Type B pancreatic cell (in vitro differentiated cells): ENCODE measurements at regions not wholly inside any gene's neighbourhood (a gene's known extent, or its start where the extent isn't known, plus 50 kb on each side); places are given as distances from the start of the nearest gene placed in this dataset.

ENCODE experiments used
- DNase-seq: peaks from one replicate; pipeline ENCODE4 v3.0.0; 2021; ENCODE audit warnings: mixed read lengths; ENCODE audit not compliant: unreplicated experiment; ENCODE audit errors: extremely low spot score
- H3K27ac Mint-ChIP-seq: 2 replicates; pipeline ENCODE4 v1.8.0; 2021; ENCODE audit warnings: mild to moderate bottlenecking, mixed read lengths
- H3K27me3 Mint-ChIP-seq: 2 replicates; pipeline ENCODE4 v1.8.0; 2021; ENCODE audit warnings: mixed read lengths
- H3K36me3 Mint-ChIP-seq: 2 replicates; pipeline ENCODE4 v1.8.0; 2021; ENCODE audit warnings: mixed read lengths
- H3K4me1 Mint-ChIP-seq: one replicate; pipeline ENCODE4 v1.8.0; 2021; ENCODE audit warnings: mixed read lengths; ENCODE audit not compliant: unreplicated experiment
- H3K4me3 Mint-ChIP-seq: 2 replicates; pipeline ENCODE4 v1.8.0; 2021; ENCODE audit warnings: mild to moderate bottlenecking, mixed read lengths
- H3K9me3 Mint-ChIP-seq: 2 replicates; pipeline ENCODE4 v1.8.0; 2021; ENCODE audit warnings: mixed read lengths
- TF ChIP-seq, protein P1 (sequence below): fragments of 200-600 bp; sonication (generic); conservative IDR thresholded peaks from 2 replicates; pipeline ENCODE4 v1.5.0; 2021; ENCODE audit warnings: antibody characterized with exemption, mild to moderate bottlenecking

DNA sequence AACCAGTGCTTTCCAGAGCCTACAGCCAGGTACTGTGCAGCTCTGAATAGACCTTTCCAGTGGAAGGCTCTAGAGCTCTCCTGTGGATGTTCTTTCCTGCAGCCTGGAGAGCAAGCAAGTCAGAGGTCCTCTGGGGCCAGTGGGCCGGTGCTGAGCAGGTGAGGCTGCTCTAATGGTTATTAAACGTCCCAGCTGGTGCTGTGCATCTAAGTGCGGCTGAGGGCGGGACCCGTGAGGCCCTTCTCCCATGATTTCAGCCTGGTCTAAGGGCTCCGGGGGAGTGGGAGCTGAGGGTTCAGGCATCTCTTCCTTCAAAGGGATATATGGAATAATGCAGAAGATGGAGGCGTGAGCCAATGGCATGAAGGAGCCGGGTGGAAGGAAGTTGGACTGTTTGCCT, 83.7 kb upstream of the SDK2 start:
- DNase-seq = no peak
- H3K27me3 Mint-ChIP-seq = peaks cover 26% of the 10 kb centered on the region
- no peaks in the 10 kb centered on the region for H3K36me3 Mint-ChIP-seq
- H3K4me3 Mint-ChIP-seq = no peak overlapping the region
- TF ChIP-seq, protein P1, sequence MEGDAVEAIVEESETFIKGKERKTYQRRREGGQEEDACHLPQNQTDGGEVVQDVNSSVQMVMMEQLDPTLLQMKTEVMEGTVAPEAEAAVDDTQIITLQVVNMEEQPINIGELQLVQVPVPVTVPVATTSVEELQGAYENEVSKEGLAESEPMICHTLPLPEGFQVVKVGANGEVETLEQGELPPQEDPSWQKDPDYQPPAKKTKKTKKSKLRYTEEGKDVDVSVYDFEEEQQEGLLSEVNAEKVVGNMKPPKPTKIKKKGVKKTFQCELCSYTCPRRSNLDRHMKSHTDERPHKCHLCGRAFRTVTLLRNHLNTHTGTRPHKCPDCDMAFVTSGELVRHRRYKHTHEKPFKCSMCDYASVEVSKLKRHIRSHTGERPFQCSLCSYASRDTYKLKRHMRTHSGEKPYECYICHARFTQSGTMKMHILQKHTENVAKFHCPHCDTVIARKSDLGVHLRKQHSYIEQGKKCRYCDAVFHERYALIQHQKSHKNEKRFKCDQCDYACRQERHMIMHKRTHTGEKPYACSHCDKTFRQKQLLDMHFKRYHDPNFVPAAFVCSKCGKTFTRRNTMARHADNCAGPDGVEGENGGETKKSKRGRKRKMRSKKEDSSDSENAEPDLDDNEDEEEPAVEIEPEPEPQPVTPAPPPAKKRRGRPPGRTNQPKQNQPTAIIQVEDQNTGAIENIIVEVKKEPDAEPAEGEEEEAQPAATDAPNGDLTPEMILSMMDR = no peak
- no peak overlapping the region for H3K27ac Mint-ChIP-seq
- peaks cover 19% of the 10 kb centered on the region for H3K9me3 Mint-ChIP-seq
- peaks cover 2% of the 10 kb centered on the region for H3K4me1 Mint-ChIP-seq

DNA sequence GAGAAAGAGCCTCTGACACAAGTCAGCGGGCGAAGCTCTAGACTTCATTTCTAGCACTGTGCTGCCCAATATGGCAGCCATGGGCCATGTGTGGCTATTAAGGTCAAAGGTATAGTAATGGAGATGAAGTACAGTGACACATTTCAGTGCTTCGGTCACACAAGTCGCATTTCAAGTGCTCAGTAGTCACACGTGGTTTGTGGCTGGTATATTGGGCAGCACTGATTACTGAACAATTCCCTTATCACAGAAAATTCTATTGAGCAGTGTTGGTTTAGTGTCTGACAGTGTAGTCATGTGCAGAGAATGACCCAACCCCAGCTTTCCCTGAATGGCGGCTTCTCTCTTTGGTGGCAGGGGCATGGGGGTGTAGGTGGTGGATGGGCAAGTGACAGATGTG, 84.9 kb upstream of the SDK2 start:
- H3K36me3 Mint-ChIP-seq = no peaks in the 10 kb centered on the region
- no peak overlapping the region for H3K27ac Mint-ChIP-seq
- H3K4me3 Mint-ChIP-seq = no peak overlapping the region
- peaks cover 32% of the 10 kb centered on the region for H3K27me3 Mint-ChIP-seq
- TF ChIP-seq, protein P1 = no peak
- H3K4me1 Mint-ChIP-seq = peaks cover 4% of the 10 kb centered on the region
- peaks cover 19% of the 10 kb centered on the region for H3K9me3 Mint-ChIP-seq
- no peak for DNase-seq

DNA sequence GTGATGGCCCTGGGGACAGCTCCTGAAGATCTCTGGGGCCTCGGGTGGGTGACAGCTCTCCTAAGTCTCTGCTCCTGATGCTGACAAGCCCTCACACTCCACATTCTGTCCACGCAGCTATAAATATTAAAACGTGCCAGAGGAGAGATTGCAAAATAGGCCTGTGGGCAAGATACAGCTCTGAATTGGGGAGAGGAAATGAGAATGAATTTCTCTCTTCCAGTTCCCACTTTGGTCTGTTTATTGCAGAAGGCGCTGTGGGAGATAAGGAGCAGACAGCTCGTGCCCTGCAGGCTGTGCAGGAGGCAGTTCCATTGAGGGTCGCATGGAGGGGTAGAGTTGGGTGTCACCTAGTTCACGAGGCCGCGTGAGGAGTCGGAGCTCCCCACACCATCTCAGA, 87.5 kb upstream of the SDK2 start:
- Mint-ChIP-seq H3K4me1 (peaks cover 4% of the 10 kb centered on the region), H3K4me3 (no peak overlapping the region), H3K36me3 (no peaks in the 10 kb centered on the region), H3K27me3 (peaks cover 49% of the 10 kb centered on the region), H3K27ac (no peak overlapping the region), H3K9me3 (peaks cover 19% of the 10 kb centered on the region)
- no peak for DNase-seq
- TF ChIP-seq, protein P1 = no peak

DNA sequence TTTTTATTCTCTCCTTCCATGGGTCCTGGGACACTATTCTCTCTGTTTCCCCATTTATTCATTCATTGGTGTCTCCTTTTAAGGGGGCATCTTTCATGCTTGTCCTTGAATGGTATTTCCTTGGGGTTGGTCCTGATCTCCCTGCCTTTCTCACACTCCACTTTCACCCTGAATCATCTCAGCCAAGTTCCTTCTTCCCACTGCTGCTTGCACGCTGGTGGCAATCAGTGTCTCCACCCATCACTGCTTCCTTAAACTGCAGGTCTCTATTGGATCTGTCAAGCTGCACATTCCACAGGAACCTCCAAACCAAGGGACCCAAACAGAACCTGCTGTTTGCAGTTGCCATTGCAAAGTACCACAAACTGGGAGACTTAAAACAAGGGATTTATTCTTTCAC, 89.3 kb upstream of the SDK2 start:
- Mint-ChIP-seq H3K9me3 (peaks cover 19% of the 10 kb centered on the region), H3K36me3 (no peaks in the 10 kb centered on the region), H3K27ac (no peak overlapping the region), H3K27me3 (peaks cover 53% of the 10 kb centered on the region), H3K4me1 (peaks cover 4% of the 10 kb centered on the region), H3K4me3 (no peak overlapping the region)
- TF ChIP-seq, protein P1 = no peak
- no peak for DNase-seq

DNA sequence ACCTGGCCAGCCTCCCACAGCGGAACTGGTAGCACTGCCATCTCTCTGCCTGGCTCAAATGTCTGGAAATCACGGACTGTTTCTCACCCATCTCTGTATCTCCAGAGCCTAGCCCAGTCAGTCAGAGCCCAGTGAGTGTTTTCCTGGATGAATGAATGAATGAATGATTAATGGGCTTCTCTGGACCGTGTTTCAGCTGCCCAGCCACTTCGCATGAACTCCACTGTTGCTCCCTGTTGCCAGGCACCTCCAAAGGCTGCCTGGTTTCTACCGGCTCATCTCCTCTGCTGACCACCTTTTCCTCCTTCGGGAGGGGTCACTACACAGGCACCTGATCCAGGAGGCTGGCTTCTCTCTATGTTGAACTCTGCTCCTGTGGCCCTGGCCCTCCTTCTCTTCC, 91.0 kb upstream of the SDK2 start:
- H3K27ac Mint-ChIP-seq = no peak overlapping the region
- no peak overlapping the region for H3K4me3 Mint-ChIP-seq
- peaks cover 12% of the 10 kb centered on the region for H3K9me3 Mint-ChIP-seq
- no peak for DNase-seq
- peaks cover 15% of the 10 kb centered on the region for H3K4me1 Mint-ChIP-seq
- H3K27me3 Mint-ChIP-seq = peaks cover 60% of the 10 kb centered on the region
- no peaks in the 10 kb centered on the region for H3K36me3 Mint-ChIP-seq
- TF ChIP-seq, protein P1 = no peak
